CD4-positive, CD25-positive, alpha-beta regulatory T cell (primary cell): ENCODE measurements at regions not wholly inside any gene's neighbourhood (a gene's known extent, or its start where the extent isn't known, plus 50 kb on each side); places are given as distances from the start of the nearest gene placed in this dataset.

ENCODE experiments used
- ATAC-seq, 2 donors: fragments of 150-1000 bp; cut with Tn5 transposase; one replicate each; pipeline ENCODE4 v1.10.0; 2021; ENCODE audit warnings: low read depth in 2 of 2, moderate number of reproducible peaks in 2 of 2, moderate library complexity in 1 of 2
- DNase-seq, 3 donors: peaks; one replicate each; pipeline versions ENCODE4 v3.0.0 to v3.0.0-alpha.2; 2012 to 2022; ENCODE audit warnings: mixed read lengths in 1 of 3
- H3K27ac ChIP-seq: one replicate; pipeline ENCODE4 v1.7.0; 2013; ENCODE audit warnings: mild to moderate bottlenecking, low read length; ENCODE audit not compliant: insufficient read depth, poor library complexity, severe bottlenecking
- H3K27me3 ChIP-seq: one replicate; pipeline ENCODE4 v1.7.0; 2013; ENCODE audit warnings: low read length; ENCODE audit not compliant: control insufficient read depth, insufficient read depth
- H3K36me3 ChIP-seq: one replicate; pipeline ENCODE4 v1.7.0; 2013; ENCODE audit warnings: mild to moderate bottlenecking, low read length, moderate library complexity; ENCODE audit not compliant: control insufficient read depth, insufficient read depth
- H3K4me1 ChIP-seq: 2 replicates; pipeline ENCODE4 v1.7.0; 2013; ENCODE audit warnings: mild to moderate bottlenecking, low read length; ENCODE audit not compliant: insufficient read depth, control insufficient read depth, poor library complexity, severe bottlenecking
- H3K4me3 ChIP-seq: one replicate; pipeline ENCODE4 v1.7.0; 2013; ENCODE audit warnings: low read depth, mild to moderate bottlenecking, low read length, moderate library complexity
- H3K9me3 ChIP-seq, 2 experiments: 1 replicate in 1 of 2; 2 replicates in 1 of 2; pipeline ENCODE4 v1.7.0; 2013; ENCODE audit warnings: low read length in 2 of 2, mild to moderate bottlenecking in 1 of 2, moderate library complexity in 1 of 2; ENCODE audit not compliant: control insufficient read depth in 2 of 2
- H3K27ac Mint-ChIP-seq, 3 donors: one replicate each; pipeline ENCODE4 v1.8.0; 2020 to 2022; ENCODE audit warnings: mild to moderate bottlenecking in 3 of 3, mixed read lengths in 3 of 3, moderate library complexity in 2 of 3
- H3K27me3 Mint-ChIP-seq: one replicate; pipeline ENCODE4 v1.8.0; 2022; ENCODE audit warnings: mild to moderate bottlenecking, mixed read lengths
- H3K36me3 Mint-ChIP-seq: one replicate; pipeline ENCODE4 v1.8.0; 2020; ENCODE audit warnings: mixed read lengths
- H3K4me1 Mint-ChIP-seq, 4 donors: one replicate each; pipeline ENCODE4 v1.8.0; 2020 to 2022; ENCODE audit warnings: mixed read lengths in 4 of 4, mild to moderate bottlenecking in 1 of 4
- H3K4me3 Mint-ChIP-seq, 4 donors: one replicate each; pipeline ENCODE4 v1.8.0; 2020 to 2022; ENCODE audit warnings: mild to moderate bottlenecking in 4 of 4, mixed read lengths in 4 of 4, moderate library complexity in 3 of 4
- H3K9me3 Mint-ChIP-seq, 7 donors: one replicate each; pipeline ENCODE4 v1.8.0; 2020 to 2022; ENCODE audit warnings: mixed read lengths in 7 of 7, mild to moderate bottlenecking in 3 of 7, moderate library complexity in 2 of 7

DNA sequence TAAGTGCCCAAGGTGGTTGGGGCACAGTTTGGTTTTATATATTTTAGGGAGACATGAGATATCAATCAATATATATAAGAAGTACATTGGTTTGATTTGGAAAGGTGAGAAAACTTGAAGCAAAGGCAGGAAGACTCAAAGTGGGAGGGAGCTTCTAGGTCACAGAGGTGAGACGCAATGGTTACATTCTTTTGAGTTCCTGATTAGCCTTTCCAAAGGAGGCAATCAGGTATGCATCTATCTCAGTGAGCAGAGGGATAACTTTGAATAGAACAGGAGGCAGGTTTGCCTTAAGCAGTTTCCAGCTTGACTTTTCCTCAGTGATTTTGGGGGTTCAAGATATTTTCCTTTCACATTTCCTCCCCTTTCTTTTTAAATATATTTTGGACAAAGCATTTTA is 58.0 kb upstream of the SLC35F1 start:
- no peaks in the 10 kb centered on the region for H3K27me3 Mint-ChIP-seq
- H3K36me3 Mint-ChIP-seq = no peaks in the 10 kb centered on the region
- peaks cover 0 to 22% (median 1%) of the 10 kb centered on the region in 7 donors for H3K9me3 Mint-ChIP-seq
- no peaks in the 10 kb centered on the region for H3K4me1 ChIP-seq
- no peak overlapping the region for H3K4me3 ChIP-seq
- H3K27ac Mint-ChIP-seq = no peak overlapping the region
- ATAC-seq (no peak), DNase-seq (no peak)
- H3K27me3 ChIP-seq = no peaks in the 10 kb centered on the region
- no peak overlapping the region for H3K4me3 Mint-ChIP-seq
- no peak overlapping the region for H3K27ac ChIP-seq
- H3K4me1 Mint-ChIP-seq = no peaks in the 10 kb centered on the region
- H3K9me3 ChIP-seq = peaks cover 0 to 1% of the 10 kb centered on the region in 2 experiments
- no peaks in the 10 kb centered on the region for H3K36me3 ChIP-seq
